Activated CD4-positive, CD25-positive, alpha-beta regulatory T cell (primary cell): ENCODE measurements at regions not wholly inside any gene's neighbourhood (a gene's known extent, or its start where the extent isn't known, plus 50 kb on each side); places are given as distances from the start of the nearest gene placed in this dataset.
A peak's percentile ranks its signal among the peaks of the same experiment; 100 is the strongest.
"Not testable (repeated sequence)": the region's sequence is repeated elsewhere in the genome, so short reads cannot be mapped to it uniquely, and the experiment has no call there.

Experiments used
- DNase-seq, 4 experiments: peaks; one replicate each; lab custom pipeline; 2025; lab: John Stamatoyannopoulos, UW

DNA sequence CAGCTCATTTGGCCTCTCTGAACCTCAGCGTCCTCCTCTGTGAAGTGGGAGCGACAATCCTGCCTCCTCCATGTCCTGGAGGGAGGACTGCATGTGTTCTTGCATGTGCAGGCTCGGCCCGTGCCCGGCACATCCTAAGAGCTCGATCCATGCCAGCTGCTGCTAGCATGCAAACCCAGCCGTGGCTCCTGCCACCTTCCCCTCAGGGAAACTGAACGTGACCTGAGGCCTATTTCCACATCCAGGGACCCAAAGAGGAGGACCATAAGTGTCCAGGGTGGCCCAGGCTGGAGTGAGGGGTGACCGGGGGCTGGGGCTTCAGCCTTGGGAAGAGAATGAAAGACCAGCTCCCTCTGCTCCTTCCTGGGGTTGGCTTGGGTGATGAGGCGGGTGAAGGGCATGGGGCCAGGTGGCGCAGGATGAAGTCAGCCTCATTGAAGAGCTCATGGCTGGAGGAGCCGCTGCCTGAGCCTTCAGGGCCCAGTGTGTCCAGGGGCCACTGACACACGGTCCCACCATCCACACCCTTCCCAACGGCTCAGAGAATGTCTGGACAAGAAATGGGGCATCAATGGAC lies 115.7 kb upstream of the AKAP13 start:
- DNase-seq = not testable (repeated sequence)

DNA sequence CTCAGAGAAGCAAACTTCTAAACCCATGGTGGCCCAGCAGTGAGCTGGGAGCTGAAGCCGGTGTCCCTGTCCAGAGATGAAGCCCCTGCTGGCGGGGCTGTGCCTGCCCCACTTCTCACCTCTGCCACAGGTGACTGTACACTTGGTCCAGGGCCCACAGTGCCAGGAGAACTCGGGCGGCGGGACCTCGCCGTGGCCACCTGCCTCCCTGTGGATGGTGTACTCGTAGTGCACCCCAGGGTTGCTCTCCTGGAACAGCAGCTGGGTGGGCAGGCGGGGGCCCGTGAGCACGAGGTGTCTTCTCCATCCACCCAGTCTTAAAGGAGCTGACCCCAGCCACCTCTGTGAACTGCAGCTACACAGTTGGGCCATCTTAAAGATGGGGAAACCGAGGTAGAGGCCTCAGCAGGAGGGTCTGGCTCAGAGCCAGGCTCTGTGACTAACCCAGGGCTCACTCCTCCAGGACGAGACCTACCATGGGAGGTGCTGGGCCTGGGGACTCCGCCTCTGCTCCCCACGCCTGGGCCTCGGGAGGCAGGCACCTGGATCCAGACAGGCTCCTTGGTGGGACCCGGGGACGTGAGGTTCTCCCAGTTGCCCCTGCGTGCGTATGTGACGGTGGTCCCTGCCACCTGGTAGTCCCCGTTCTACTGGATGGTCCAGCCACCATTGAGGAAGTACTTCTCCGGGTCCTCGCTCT lies 113.1 kb upstream of the AKAP13 start:
- not testable (repeated sequence) for DNase-seq

DNA sequence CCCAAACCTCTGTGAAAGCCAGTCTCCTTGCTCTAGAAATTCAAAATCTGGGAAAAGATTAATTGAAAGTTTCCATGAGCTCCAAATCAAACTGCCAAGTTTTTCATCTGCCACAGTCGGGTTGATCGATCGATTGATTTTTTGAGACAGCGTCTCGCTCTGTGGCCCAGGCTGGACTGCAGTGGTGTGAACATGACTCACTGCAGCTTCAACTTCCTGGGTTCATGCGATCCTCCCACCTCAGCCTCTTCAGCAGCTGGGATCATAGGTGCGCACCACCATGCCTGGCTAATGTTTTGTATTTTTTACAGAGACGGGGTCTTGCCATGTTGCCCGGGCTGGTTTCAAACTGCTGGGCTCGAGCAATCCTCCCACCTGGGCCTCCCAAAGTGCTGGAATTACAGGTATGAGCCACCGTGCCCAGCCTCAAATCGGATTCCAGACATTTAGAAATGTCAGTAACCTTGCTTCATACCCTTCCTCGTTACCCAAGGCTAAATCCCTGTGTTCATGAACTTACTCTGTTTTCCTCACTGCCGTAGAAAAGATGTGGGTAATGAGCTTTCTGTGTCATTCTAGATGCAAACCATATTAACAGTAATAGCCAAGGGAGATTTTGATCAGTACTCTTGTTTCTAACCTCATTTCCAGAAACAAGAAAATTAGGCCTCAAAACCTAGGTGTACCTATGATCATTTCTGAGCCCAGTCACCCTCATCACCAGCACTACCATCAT lies 105.9 kb upstream of the AKAP13 start:
- DNase-seq = no peak

- DNase-seq = no peak
Measured at GRCh38 chr15:85276508-85276907, 103.9 kb upstream of the AKAP13 start.

DNA sequence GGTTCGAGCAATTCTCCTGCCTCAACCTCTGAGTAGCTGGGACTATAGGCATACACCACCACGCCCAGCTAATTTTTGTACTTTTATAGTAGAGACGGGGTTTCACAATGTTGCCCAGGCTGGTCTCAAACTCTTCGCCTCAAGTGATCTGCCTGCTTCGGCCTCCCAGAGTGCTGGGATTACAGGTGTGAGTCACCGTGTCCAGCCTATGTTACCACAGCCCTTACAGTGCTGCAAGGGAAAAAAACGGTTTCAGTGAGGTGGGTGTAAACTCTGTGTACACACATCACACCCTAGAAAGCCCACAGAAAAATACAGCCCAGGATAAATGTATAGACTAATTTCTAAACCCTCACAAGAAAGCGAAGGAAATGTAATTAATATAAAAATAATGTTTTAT lies 103.5 kb upstream of the AKAP13 start:
- no peak for DNase-seq

DNA sequence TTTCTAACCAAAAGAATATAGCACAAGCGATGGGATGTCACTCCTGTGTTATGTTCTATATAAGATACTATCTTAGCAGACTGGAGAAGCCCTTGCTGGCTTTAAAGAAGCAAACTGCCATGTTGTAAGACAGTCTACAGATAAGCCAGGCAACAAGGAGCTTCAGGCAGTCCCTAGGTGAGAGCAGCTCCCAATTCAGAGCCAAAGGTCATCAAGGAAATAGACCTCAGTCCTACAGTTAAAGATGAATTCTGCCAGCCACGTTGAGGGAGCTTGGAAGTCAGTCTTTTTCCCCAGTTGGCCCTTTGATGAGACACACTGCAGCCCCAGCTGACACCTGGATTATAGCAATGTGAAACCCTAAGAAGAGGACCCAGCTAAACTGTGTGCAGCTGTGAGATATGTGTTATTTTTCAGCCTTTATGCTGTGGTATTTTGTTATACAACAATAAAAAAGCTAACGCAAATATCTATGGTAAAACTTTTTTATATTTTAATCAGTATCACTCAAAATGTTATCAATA lies 102.5 kb upstream of the AKAP13 start:
- DNase-seq = no peak

DNA sequence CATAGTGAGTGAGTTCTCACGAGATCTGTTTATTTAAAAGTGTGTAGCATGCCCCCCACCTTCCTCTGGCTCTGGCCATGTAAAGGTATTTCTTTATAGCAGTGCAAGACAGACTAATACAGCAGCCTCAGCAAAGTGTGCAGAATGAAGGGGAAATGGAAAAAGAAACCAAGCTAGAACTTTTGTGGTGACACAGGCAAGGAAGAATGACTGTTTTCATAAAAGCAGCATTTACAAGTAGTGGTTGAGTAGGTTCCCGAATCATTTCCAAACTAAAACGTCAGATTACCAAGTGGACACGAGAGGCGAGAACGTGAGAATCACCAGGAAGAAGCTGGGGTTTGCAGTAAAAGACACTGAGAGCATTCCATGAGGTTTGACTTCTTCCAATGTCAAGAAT lies 100.2 kb upstream of the AKAP13 start:
- DNase-seq = no peak

GRCh38 chr15:85281293-85281882 lies 99.0 kb upstream of the AKAP13 start:
- DNase-seq = no peak

DNA sequence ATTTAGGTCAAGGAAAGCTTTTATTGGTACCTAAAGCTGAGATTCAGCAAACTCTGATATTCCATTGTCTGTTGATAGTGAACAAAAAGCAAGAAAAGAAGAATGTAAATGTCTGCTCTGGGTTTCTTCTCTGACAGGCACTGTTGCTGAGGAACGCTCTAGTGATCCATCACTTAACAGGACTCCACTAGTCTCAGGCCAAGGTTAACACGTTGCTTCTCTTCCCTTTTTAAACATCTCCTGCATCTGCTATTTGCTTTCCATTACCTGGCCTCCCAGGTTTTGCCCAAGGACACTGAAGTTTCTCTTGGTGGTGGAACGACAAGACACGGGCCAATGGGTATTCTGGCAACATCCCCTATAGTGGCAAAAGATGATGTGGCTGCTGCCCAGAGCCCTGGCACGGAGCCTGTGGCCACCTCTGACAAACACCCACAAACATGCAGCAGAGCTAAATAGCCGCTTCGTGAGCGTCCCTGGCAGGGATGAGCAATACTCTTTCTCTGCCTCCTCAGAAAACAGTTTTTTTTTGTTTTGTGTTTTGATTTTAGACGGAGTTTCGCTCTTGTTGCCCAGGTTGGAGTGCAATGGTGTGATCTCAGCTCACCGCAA lies 97.8 kb upstream of the AKAP13 start:
- DNase-seq = no peak

DNA sequence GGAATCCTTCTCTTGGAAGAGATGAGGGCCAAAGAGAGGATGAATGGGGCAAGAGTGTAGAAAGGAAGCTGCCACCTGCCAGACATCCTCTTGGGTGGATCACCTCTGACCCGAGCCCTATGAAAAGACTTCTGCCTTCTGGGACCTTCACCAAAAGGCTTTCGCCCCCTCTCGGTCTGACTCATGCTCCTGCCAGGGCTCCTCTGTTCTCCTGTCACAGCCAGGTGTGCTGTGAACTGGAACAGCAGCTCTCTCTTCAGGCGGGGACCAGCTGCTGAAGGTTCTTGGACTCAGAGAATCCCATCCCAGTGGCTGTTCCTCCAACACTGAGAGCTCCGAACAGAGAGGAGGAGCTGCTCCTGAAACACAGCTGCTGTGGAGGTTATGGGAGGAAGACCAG lies 96.6 kb upstream of the AKAP13 start:
- not testable (repeated sequence) for DNase-seq

DNA sequence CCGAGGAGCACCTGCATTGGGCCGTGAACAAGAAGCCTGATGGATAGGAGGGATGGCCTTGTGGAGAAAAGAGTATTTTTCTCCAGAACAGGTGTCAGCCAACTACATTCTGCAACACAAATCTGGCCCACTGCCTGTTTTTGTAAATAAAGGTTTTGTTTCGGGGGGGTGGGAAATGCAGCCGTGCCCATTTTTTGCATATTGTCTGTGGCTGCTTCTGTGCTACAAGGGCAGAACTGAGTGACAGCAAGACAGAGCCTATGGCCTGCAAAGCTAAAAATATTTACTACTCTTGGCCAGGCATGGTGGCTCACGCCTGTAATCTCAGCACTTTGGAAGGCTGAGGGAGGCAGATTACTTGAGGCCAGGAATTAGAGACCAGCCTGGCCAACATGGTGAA lies 95.9 kb upstream of the AKAP13 start:
- no peak for DNase-seq

GRCh38 chr15:85289677-85290365 lies 90.6 kb upstream of the AKAP13 start:
- DNase-seq = no peak

- DNase-seq = not testable (repeated sequence)
Measured at GRCh38 chr15:85292583-85292982, 87.8 kb upstream of the AKAP13 start.

DNA sequence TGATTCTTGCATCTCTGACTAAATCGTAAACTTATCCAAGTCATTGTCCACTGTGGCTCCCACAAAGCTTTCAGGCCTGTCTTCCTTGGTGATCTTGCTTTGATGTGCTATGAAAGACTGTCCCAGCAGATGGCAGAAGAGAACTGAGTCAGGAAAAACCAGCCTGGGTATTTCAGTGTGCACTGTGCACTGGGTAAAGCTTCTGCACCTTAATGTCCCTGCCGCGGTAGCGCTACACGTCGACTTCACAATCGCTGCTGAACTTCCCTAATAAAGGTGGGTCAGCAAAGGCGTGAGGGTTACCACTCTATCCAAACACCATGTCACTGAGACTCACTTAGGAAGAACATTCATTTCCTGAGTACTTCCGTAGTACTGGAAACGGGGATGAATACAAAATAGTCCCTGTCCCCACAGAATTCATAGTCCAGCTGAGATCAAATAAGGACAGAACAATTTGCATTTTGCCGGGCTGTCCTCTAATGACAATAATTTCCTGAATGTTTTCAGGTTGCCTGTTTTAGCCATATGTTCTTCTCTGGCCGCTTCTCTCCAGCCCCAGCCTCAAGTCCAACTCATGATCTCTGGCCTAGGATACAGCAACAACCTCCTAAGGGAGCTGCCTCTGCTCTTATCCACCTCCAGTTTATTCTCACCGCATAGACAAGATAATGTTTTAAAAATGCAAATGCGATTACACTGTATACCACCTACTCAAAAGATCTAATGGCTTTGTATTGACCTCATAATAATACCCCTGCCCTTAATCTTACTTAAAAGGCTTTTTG lies 83.6 kb upstream of the AKAP13 start:
- DNase-seq = peak; percentile 34 to 53 (median 42)

DNA sequence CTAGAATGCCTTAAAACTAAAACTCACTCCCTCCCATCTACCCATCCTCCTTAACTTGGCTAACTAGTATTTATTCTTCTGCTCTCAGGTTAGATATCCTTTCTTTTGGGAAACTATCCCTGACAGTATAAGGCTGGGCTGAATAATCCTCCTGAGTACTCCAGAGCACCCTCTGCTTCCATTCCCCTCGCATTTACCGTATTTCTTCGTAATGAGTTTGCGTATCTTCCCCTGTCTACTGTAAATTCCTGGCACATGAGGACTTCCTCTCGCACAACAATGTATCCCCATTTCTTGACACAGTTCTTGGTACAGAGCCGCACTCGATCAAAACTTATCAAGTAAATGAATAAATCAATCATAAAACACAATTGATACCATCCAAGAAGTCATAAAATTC lies 82.9 kb upstream of the AKAP13 start:
- no peak for DNase-seq

DNA sequence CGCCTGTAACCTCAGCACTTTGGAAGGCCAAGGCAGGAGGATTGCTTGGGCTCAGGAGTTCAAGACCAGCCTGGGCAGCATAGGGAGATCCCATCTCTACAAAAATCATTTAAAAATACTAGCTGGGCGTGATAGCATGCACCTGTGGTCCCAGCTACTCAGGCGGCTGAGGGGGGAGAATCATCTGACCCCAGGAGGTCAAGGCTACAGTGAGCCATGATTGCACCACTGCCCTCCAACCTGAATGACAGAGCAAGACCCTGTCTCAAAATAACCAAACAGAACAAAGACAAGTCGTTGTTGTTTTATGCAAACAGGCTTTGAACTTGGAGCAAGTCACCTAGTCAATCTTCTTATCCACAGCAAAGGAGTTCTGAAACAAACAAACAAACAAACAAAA lies 82.0 kb upstream of the AKAP13 start:
- no peak for DNase-seq

GRCh38 chr15:85298941-85299340 lies 81.5 kb upstream of the AKAP13 start:
- no peak for DNase-seq

DNA sequence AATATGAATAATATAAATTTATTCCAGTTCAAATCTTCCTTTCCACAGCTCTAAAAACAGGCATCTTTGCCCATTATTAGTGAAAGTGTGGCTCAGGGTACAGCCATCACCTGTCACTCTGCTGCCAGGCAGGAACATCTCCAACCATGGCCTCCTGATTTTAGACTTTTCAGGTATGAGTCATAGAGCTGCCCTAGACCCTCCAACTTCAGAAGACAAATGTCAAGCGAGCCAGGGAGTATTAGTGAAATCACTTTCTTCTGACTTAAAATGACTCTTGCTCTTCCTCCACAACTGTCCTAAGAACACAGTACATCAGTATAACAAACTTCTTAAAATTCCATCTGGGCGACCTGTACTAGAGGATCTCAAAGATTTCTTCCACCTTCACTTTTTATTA lies 78.1 kb upstream of the AKAP13 start:
- no peak for DNase-seq

GRCh38 chr15:85305050-85305449 lies 75.4 kb upstream of the AKAP13 start:
- DNase-seq = no peak

DNA sequence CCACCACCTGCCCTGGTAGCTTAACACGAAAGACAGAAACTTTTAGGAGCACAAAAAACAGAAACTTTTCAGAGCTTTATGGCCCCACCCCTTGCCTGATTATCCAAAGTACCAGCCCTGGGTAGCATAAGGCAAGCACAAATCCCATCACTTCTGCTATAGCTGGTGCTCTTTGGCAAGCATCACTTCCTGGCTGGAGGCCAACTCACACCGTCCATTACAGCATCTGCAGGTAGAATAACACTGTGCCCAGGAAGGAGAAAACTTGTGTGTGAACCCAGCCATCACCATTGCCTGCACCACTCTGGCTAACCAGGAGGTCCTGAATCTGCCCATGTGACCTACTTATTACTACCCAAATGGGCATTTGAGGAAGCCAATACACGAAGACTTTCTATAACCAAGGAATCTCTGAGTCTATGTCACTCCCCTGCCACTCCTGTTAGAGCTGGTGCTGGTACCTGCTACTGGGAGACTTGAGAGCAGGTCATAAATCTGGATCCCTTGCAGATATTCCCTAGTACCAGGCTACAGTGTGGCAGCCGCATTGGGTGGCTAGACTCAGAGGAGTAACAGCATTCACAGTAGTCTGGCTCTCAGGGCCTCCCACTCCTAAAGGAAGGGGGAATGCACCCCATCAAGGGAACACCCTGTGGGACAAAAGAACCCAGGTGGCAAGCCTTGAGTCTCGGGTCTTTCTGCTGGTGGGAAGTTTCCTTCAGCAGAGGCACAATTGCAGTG lies 73.3 kb upstream of the AKAP13 start:
- DNase-seq = no peak
